Lower lobe of right lung (tissue), 2 donors: ENCODE measurements at regions not wholly inside any gene's neighbourhood (a gene's known extent, or its start where the extent isn't known, plus 50 kb on each side); places are given as distances from the start of the nearest gene placed in this dataset.

Experiments
- ATAC-seq, 2 donors: fragments of 200-7000 bp; cut with Tn5 transposase; one replicate each; pipeline ENCODE4 v1.9.1; 2020 to 2022; ENCODE audit warnings: mild to moderate bottlenecking in 2 of 2, moderate library complexity in 2 of 2
- DNase-seq: peaks from one replicate; pipeline ENCODE4 v3.0.0-alpha.2; 2020
- H3K27ac ChIP-seq: fragments of 200-600 bp; one replicate; pipeline ENCODE4 v1.8.0; 2022
- H3K27me3 ChIP-seq: fragments of 200-600 bp; one replicate; pipeline ENCODE4 v1.8.0; 2022; ENCODE audit warnings: low read depth
- H3K36me3 ChIP-seq: fragments of 200-600 bp; one replicate; pipeline ENCODE4 v1.8.0; 2022; ENCODE audit warnings: mild to moderate bottlenecking
- H3K4me1 ChIP-seq: fragments of 200-600 bp; one replicate; pipeline ENCODE4 v1.8.0; 2022
- H3K4me3 ChIP-seq: fragments of 200-600 bp; one replicate; pipeline ENCODE4 v1.8.0; 2022; ENCODE audit warnings: mild to moderate bottlenecking
- H3K9me3 ChIP-seq: fragments of 200-600 bp; one replicate; pipeline ENCODE4 v1.8.0; 2022
- CTCF ChIP-seq: fragments of 200-600 bp; IDR thresholded peaks from one replicate; pipeline ENCODE4 v1.8.0; 2022; ENCODE audit warnings: antibody characterized with exemption, mild to moderate bottlenecking
- intact Hi-C: fragments of 100-400 bp; cut with DNase I; formaldehyde crosslinking; loops from one replicate; pipeline ENCODE4 v1.11.0; 2022
- donor health status: DM: no; HTN: yes; CAD: no; lungs with severe emphysema.

GRCh38 chr10:65017523-65017922 is 1496.3 kb downstream of the REEP3 start:
- Histone ChIP-seq H3K27me3 (no peaks in the 10 kb centered on the region), H3K9me3 (no peaks in the 10 kb centered on the region), H3K4me1 (no peaks in the 10 kb centered on the region), H3K36me3 (no peaks in the 10 kb centered on the region), H3K27ac (no peak overlapping the region), H3K4me3 (no peak overlapping the region)
- TF ChIP-seq CTCF = no peak
- intact Hi-C loops = no loop called here
- no peak for ATAC-seq
- no peak for DNase-seq

- ATAC-seq = no peak
- intact Hi-C loops = no loop called here
- Histone ChIP-seq H3K4me3 (no peak overlapping the region), H3K9me3 (no peaks in the 10 kb centered on the region), H3K27ac (no peak overlapping the region), H3K4me1 (no peaks in the 10 kb centered on the region), H3K27me3 (no peaks in the 10 kb centered on the region), H3K36me3 (no peaks in the 10 kb centered on the region)
- no peak for TF ChIP-seq CTCF
- no peak for DNase-seq
These were observed 1503.7 kb downstream of the REEP3 start for GRCh38 chr10:65024886-65025285.

GRCh38 chr10:65030263-65030662 is 1509.1 kb downstream of the REEP3 start:
- Histone ChIP-seq H3K9me3 (peaks cover 4% of the 10 kb centered on the region), H3K27me3 (no peaks in the 10 kb centered on the region), H3K4me1 (no peaks in the 10 kb centered on the region), H3K36me3 (no peaks in the 10 kb centered on the region), H3K4me3 (no peak overlapping the region), H3K27ac (no peak overlapping the region)
- TF ChIP-seq CTCF = no peak
- DNase-seq (no peak), ATAC-seq (no peak)
- intact Hi-C loops = no loop called here

GRCh38 chr10:65032867-65033769 is 1511.9 kb downstream of the REEP3 start:
- DNase-seq (no peak), ATAC-seq (peak; percentile 55 to 90)
- intact Hi-C loops = no loop called here
- Histone ChIP-seq H3K36me3 (no peaks in the 10 kb centered on the region), H3K27ac (no peak overlapping the region), H3K27me3 (no peaks in the 10 kb centered on the region), H3K9me3 (peaks cover 8% of the 10 kb centered on the region), H3K4me1 (no peaks in the 10 kb centered on the region), H3K4me3 (no peak overlapping the region)
- no peak for TF ChIP-seq CTCF

- Histone ChIP-seq H3K4me3 (no peak overlapping the region), H3K27me3 (no peaks in the 10 kb centered on the region), H3K27ac (no peak overlapping the region), H3K9me3 (peaks cover 8% of the 10 kb centered on the region), H3K36me3 (no peaks in the 10 kb centered on the region), H3K4me1 (no peaks in the 10 kb centered on the region)
- ATAC-seq (peak; percentile 51 to 62), DNase-seq (no peak)
- intact Hi-C loops = no loop called here
- TF ChIP-seq CTCF = no peak
These were observed 1512.8 kb downstream of the REEP3 start for GRCh38 chr10:65033957-65034356.
